ENCODE measurements at regions not wholly inside any gene's neighbourhood (a gene's known extent, or its start where the extent isn't known, plus 50 kb on each side); places are given as distances from the start of the nearest gene placed in this dataset.
A peak's percentile ranks its signal among the peaks of the same experiment; 100 is the strongest.
"Not testable (repeated sequence)": the region's sequence is repeated elsewhere in the genome, so short reads cannot be mapped to it uniquely, and the experiment has no call there.

DNA sequence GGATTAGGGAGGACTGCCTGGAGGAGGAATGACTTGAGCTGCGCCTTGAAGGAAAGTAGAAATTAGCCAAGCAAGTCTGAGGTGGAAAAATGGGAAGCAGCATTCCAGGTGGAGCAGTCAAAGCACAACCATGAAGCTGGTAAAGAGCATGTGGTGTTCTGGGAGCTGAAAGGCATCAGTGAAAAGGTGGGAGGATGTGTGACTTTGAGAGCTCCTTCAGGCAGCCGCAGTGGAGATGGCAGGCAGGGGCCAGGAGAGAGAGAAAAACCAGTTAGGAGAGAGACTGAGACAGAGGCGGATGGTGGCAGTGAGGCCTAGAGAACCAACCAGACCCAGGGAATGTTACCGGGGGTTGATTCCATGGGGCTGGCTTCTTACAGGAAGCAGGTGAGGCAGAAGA, 393.4 kb downstream of the MIAT start:
- no peak for DNase-seq

DNA sequence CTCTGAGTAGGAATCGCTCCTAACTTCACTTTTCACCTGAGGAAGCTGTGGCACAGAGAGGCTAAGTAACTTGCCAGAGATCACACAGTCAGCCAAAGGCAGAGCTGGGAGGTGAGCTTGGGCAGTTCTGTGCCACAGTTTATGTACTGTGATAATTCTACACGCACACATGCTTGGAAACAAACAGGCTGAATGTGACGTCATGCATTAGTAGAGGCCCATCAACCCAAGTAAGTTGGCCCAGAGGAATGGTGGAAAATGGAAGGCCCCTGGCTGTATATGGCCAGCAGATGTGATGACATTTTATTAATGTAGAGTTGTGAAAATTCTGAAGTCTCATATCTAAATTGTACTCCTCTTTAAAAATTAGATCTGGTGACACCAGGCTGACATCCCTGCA, 394.0 kb downstream of the MIAT start:
- no peak for DNase-seq

DNA sequence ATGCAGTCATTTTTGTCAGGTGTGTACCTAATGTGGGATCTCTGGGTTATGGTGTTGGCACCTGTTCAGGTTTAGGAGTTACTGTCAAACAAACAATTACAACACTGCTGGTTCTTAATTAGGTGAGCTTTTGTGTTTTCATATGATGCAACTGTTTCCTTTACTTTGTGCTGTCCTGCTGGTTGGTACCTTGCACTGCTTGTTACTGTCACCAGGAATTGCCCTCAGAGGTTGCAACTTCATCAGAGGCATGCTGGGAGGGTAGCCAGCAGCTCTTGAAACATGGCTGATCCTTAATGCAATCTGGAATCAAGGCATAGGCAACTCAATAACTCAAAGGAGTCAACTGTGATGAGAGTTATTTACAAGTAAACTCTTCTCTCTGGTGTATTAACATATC, 400.3 kb downstream of the MIAT start:
- DNase-seq, result no peak

DNA sequence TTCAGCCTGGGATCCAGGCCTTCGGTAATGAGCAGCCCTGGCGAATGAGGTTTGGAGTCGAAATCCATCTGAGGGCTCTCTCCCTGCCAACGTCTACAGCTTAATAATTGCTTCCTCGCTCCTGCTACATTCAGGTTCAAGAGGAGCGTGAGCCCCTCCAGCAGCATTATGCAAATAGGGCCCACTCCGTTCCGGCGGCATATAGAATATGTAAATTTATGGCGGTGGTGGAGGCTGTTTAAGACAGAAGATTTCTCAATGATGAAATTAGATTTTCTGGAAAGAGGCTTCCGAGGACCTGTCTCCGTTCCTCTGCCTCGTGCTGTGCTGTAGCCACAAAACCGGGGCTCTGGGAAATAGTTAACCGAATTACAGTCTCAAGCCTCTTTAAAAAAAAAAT, 402.8 kb downstream of the MIAT start:
- no peak for DNase-seq

DNA sequence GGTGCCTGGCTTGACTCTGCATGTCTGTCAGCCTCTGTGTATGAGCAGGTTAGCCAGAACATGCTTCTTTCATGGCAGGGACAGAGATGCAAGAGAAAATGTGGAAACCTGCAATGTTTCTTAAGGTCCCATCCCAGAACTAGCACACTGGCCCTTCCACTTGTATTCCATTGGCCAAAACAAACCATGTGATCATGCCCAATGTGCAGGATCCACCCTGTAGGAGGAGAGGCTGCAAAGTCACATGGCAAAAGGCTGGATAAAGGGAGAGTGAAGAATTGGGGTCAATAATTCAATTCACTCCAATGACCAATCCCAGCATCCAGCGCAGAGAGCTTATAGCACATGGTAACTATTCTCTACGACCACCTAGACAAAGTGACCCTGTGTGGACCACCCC, 405.5 kb downstream of the MIAT start:
- no peak for DNase-seq

DNA sequence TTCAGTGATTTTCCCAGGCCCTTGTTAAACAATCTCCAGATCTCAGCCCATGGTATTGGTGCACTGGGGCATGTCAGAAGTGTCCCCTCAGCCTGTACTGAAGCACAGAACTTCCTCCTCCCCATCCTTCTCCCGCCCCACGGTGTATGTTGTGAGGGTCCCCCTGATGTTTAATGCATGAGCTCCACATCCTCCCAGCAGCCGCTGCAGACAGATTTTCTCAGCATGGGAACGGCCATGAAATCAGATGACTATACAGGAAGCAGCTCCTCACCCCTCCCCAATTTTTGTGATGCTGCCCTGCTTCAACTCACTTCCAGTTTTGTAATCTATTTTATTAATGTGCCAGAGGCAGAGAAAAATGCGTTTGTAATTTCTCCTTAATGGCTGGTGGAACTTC, 406.0 kb downstream of the MIAT start:
- no peak for DNase-seq

DNA sequence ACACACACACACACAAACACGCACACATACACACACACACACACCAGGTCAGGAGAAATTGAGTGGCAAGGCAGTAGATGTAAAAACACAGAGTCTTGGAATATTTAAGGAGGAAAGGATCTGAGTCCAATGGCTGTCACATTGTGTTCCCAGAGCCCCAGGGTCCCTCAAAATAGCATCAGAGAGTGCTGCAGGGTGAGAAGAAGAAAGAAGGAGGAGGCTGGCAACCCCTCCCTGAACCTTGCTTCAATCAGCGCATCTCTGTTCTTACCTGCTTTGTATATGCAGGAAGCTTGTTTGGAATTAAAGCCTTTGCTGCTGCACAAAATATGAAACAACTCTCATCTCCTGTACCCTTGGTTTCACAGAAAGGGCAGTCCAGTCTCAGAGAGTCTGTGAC, 406.5 kb downstream of the MIAT start:
- DNase-seq, result no peak

DNA sequence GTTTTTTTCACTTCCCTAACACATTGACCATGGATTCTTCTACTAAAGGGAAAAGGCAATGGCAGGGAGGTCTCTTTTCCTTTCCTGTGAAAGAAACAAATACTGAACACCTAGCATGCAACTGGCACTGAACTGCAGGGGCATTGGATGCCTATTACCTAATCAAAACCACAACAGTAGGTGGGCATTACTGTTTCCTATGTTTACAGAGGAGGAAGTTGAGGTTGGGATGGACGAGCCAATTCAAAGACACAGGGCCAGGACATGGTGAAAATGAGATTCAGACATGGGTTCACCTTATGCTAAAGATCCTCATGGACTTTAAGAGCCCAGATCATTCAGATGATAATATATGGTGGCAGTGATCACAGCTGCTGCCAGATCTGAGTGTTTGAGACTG, 407.0 kb downstream of the MIAT start:
- DNase-seq, result no peak

DNA sequence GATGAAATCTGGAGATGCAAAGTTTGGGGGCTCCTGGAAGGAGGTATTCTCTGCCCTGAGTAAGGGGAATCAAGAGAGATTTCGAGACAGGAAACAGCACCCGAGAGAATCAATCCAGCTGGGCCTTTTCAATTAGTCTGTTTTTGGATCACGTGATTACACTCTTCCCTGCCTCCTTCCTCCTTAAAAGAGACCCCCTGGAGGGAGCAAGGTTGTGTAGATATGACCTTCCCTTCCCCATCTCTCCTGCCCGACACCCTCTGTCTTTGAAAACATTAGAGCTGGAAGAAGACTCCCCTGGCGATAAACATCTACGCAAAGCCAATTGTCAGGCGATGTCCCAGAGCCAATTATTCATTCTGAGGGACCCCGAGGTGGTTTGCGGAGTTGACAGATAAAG, 407.9 kb downstream of the MIAT start:
- no peak for DNase-seq

DNA sequence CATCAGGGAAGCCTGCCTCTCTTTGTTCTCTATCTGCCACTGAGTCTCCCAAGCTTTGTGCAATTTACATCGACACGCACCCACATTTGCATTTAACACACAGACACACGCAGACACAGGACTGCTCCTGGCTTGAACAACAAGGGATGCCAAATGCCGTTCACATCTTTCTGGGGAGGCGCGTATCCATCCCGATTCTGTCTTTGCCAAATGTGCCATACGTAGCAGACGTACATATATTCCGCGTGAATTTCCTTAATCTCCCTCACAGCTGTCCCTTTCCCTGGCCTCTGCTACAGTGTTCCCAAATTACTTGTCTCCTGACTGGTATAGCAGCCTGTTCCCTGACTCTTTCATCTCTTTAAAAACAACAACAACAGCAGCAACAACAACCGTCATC, 409.5 kb downstream of the MIAT start:
- DNase-seq, result no peak

DNA sequence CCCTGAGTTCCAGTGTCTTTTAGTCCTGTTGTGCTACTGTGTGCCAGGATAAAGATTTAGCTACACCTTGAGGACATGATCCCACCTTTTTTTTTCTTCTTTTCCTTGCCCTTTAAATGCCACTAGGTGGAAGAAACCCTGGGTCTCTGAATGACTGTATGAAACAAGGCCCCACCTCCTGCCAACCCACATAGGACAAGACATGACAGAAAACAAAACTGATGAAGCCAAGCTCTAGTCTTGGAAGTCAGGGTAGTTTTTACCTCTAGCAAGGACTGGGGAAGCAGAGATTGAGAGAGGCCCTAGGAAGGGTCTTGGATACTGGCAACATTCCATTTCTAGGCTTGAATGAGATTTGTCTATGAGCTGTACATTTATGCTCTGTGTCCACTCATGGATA, 410.7 kb downstream of the MIAT start:
- DNase-seq, result no peak

DNA sequence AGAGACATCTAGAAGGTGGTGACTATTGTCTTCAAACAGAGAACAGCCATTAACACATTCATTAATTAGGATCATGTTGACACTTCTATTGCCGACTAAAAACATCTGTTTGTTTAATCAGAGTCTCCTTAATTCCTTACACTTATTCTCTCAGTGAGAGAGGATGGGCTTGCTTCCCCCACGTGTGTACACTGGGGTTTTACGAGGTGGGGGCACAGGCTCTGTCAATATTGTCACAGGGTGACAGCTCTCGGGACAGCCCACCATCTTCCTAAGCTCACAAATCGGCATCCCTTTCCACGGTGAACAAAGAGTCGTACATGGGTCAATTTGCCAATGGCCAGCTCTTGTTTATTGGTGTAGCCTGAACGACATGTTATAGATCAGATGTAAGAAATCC, 413.2 kb downstream of the MIAT start:
- no peak for DNase-seq

DNA sequence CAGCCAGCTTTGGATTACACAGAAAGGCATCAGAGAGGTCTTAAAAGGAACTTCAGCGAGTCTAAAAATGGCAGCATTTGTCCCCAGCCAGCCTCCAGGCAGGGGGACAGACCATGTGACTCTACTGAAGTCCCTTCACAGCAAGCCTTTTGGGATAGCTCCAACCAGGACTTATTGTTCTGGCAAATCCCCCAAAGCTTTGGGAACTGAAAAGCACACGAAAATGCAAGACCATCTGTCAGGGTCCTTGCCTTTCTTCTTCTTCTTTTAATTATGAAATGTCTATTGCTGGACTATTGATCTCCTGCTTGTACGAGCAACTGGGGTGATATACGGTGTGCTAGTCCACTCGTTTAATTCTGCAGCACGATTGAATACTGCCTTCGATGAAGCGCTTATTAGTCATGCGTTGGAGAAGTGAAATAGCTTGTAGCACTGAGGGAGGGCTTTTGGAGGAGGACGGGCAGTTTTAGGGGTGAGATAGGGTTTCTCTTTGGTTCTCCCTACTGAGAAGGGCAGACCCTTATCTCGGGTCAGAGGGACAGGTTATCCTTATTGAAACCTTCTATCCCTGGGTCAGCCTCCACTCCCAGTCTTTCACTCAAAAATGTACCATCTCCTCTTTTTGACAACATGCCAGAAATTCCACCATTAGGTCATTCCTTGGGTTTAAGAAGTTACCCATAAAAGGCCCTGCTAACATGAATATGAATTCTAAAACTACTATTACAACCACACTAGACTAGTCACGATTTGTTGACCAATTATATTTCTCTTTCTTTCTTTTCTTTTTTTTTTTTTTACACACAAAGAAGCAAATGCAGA, 416.4 kb downstream of the MIAT start:
- DNase-seq, result no peak

DNA sequence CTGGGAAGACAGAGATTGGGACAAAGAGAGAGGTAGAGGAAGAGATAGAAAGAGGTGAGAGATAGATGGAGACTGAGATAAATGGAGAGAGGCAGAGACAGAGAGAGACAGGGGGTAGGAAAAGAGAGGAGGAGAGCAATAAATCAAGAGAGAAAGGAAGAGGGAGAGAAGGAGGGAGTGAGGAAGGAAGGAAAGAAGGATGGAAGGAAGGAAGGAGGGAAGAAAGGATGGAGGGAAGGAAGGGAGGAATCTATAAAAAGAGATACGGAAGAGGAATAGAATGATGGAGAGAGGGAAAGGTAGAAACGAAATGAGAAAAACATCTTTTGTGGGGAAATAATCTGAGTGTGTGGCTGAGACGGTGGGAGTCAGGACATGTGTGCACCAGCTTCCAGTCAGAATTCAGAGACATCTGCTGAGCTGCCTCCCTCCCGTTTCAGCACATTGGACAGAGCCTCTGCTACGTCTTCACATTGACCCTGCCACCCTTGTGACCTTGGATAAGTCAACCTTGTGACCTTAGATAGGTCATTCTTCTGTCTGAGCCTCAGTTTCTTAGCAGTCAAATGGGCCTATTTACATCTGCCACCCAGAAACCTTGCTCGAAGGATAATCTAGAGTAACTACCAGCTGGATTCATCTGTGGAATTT, 417.8 kb downstream of the MIAT start:
- DNase-seq, result no peak

DNA sequence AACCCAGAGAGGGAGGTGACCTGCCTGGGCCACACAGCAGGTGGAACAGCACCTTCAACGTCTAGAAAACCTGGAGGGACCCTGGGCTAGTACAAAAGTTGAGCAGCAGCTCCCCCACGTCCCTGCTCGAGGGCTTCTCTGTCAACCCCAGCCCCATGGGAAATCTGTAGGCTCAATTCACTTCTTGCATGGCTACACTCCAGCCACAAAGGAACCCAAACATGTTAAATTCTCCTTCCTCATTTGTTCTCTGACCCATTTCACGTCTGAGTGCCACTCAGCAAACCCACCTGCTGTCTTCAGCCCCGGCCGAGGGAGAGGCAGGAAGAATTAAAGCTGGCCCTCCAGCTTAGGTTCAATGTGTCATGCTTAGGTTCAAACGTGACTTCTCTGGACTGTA, 418.5 kb downstream of the MIAT start:
- DNase-seq, result no peak

DNA sequence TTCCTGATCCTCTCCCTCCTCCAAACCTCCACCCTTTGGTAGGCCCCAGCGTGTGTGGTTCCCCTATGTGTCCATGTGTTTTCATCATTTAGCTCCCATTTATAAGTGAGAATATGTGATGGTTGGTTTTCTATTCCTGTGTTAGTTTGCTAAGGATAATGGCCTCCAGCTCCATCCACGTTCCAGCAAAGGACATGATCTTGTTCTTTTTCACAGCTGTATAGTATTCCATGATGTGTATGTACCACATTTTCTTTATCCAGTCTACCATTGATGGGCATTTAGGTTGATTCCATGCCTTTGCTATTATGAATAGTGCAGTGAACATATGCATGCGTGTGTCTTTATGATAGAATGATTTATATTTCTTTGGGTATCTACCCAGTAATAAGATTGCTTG, 420.7 kb downstream of the MIAT start:
- DNase-seq, result not testable (repeated sequence)

DNA sequence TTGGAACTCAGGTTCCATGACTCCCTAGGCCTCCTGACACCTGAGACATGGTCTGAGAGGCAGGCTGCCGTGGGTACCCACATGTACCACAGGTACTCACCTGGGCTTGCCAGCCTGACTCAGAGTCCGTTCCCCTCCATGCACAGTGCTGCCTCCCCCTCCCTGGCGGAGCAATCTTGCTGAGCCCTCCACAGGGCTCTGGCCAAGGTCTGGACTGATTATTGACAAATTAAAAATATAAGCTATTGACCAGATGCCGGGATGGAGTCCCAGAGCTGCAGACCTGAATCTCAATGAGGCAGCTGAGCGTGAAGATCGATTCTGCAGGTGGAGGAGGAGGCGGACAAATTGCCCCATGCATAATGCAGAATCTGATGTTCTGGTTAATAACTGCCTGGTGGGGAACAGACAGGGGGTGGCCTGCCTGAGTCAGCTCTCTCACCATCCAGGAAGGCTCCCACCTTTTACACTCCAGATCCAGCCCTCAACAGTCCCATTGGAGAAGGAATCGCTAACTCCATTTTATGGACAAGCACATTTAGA, 422.7 kb downstream of the MIAT start:
- no peak for DNase-seq

DNA sequence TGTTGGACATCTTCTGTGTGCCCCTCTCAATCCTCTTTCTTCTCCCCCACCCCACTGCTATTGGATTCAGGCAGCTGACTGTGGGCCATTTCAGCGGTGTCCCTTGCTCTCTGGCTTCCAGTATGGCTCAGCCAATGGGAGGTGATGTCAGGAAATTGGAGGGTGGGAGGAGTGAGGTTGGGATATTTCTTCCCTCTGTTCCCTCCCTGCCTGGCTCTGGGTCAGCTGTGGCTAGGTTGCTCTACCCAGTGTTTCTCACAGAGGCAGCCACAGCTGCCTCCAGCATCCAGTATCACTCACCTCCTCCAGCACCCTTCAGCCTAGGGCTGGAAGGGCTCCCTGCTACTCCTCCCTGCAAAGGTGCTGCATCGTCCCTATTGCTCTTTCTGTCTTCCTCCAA, 423.5 kb downstream of the MIAT start:
- DNase-seq, result no peak

DNA sequence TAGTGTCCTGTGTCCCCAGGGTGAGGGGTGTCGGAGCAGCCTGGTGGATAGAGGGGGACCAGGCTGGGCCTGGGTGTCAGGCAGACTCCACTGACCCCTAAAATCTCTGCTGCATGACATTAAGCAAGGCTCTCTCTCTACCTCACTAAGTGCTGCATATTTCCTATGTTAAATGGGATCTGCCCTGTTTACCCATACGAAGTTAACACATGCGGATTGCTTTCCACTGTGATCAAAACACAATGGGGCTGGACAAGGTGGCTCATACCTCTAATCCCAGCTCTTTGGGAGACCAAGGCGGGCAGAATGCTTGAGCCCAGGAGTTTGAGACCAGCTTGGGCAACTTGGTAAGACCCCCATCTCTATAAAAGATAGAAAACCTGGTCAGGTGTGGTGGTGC, 426.2 kb downstream of the MIAT start:
- no peak for DNase-seq

DNA sequence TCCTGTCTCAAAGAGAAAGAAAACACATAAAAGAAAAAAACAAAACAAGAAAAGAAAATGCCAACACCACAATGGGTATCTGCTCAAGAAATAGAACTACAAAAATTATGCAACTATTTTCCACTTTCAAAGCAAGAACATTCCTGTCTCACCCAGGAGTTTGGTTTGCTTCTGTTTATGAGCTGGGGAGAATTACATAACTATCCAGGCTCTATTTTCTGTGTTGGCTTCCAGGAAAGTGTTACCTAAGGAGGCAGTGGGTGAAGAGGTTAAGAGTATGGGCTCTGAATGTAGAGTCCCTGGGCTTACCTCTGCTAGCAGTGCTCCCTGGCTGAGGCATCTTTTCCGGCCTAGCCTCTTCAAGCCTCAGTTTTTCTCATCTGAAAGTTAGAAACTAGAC, 426.7 kb downstream of the MIAT start:
- DNase-seq, result no peak

DNA sequence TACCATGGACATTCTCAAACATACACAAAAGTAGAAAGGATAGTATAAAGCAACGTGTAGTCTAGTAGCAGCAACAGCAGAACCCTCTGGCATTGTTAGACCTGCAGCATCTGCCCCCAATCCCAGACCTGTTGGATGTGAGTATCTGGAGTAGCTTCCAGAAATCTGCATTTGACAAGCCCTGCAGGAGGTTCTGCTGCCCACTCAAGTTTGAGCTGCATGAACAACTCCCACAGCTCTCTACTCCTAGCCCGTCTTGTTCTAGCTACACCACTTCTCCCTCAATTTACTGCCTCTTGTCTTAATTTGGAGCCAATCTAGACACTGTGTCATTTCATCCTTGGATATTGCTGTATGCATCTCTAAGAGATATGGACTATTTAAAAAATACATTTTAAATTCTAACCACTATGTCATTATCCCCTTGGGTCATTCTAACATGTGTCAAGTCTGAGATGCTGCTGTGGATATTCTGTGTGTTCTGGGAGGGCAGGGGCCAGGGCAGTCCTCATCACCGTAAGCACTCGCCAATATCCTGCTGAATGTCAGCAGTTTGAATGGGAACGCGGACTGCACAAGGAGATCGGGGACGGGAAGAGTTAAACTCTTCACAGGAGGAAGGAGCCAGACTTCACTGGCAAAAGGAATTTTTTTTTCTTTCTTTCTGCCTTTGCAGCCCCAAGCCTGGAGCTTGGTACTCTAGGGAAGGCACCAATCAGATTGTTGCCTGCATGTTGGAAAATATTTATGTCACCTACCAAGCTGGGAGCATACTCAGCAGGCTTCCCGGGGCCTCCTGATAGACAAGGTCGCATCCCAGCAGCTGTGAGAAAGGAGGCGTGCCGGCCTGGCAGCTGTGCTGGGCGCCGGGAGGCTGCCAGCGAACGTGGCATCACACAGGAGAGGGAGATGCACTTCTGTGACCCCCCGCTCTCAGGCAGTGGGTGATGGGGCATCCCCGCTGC, 429.0 kb downstream of the MIAT start:
- peak in 8 of 58 donors; percentile 10 to 39 (median 14) for DNase-seq

DNA sequence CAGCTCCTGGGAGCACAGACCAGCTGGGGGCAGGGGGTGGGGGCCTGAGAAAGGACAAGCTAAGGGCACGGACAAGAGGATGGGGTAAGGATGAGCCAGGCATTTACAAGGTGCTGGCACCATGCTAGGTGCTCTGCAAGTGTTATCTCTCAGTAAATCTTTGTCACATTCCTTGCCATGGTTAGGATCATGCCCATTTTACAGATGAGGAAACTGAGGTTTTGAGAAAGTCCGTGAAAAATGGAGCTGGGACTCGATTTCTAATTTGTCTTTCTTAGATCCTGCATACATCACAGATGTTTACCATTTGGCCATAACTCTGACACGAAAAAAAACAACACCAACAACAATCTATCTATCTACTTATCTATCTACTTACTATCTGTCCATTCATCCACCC, 429.7 kb downstream of the MIAT start:
- no peak for DNase-seq
